GM19397 (cell line): ENCODE measurements at regions not wholly inside any gene's neighbourhood (a gene's known extent, or its start where the extent isn't known, plus 50 kb on each side); places are given as distances from the start of the nearest gene placed in this dataset.
"Not testable (repeated sequence)": the region's sequence is repeated elsewhere in the genome, so short reads cannot be mapped to it uniquely, and the experiment has no call there.

Experiments
- ATAC-seq: cut with Tn5 transposase; IDR thresholded peaks from one replicate; pipeline ENCODE4 v1.9.1; 2021; ENCODE audit warnings: mild to moderate bottlenecking, moderate library complexity; ENCODE audit not compliant: unreplicated experiment

DNA sequence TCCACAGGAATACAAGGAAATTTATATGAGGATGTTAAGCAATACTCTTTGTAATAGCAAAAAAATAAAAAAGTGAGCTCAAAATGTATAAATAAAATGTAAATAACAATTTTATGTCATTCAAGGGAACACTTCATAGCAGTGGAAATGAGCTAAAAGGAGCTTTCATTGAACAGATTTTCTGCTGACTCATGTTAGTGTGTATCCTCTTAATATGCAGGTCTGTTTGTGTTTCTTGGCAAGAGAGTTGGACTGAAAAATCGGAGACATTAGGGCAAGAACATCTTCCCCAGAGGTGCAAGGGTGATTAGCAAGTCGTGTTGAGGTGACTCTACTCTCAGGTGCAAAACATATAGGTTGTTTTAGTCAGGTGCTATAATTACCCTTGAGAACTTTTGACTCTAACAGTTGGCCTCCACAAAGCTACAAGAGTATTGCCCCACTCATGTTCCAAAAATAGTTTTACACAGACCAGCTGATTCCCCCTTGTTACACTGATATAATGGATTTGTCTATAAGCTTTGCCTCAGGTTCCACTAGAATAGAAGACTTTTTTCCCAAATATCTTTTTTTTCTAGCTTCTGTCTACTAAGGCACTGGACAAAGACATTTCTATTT, 702.9 kb downstream of the TENT5A start:
- ATAC-seq, result no peak

DNA sequence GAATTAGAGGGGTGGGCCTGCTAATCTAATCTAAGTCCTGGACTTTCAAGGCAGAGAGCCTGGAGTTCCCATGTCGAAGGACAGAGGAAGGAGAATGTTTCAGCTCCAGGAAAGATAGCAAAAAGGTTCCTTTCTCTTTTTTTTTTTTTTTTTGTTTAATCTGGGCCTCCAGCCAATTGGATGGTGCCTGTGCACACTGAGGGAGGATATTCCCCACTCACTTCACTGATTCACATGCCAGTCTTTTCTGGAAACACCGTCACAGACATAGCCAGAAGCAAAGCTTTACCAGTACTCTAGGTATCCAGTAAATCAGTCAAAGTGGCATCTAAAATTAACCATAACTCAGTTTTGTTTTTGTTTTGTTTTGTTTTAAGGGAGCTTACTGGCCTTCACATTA, 721.1 kb downstream of the TENT5A start:
- no peak for ATAC-seq

DNA sequence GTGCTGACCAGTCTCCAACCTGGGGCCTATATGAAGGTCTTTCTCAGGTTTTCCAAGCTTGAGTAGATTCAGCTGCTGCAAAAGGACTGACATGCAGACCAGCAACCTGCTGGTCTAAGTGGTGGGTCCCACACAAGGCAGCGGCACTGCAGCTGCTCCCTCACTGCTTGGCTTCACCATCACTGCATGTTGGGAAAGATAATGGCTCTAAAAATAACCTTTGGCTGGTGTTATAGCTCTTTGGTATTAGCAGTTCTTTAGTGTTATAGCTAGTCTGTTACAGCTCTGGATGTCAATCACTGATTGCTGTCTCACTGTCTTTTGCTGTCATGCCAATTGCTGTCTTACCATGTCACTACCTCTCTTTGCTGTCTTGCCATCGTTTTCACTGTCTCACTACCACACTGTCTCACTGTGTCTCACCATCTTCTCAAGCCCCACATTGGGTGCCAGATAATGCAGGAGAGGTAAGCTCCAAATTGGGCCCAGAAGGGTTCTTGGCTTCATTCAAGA, 726.4 kb downstream of the TENT5A start:
- ATAC-seq, result no peak

DNA sequence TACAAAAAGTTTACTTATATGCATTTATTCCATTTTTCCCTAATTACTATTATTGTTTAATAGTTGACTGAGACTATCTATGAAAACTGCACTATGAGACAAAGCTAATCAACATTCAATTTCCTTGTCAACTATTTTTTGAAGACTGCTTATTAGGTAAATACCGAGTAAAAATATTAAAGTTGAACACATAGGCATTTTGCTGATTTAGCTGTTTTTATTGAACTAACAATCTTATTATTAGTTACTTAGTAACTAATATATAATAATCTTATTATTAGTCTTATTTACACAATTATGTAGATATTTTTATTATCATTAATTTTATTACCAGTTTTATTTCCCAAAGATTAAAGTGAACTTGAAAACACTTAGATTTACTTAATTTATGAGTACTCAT, 728.8 kb downstream of the TENT5A start:
- ATAC-seq, result no peak

DNA sequence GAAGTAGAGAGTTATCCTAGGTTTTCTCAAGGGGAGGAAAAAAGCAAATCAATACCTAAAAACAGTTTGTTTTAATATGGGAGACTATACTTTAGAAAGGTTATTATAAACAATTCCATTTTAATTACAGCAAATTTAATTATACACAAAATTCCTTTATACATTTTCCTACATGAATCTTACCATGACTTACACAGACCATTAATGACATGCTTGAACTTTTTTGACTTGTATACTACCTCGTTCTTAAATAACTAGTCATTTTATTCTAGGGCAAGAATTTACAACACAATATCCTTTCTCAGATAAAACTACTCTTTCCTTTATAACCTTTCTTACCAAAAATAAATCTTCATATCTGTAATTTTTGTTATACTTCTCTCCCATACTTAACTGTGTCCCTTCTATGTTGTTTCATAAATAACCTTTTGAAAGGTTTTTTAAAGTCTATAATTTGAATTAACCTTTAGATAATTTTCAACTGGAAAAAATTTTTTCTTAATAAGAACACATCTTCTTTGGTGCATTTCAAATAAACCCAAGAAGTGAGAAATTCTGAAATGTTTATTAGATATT, 729.4 kb downstream of the TENT5A start:
- no peak for ATAC-seq

DNA sequence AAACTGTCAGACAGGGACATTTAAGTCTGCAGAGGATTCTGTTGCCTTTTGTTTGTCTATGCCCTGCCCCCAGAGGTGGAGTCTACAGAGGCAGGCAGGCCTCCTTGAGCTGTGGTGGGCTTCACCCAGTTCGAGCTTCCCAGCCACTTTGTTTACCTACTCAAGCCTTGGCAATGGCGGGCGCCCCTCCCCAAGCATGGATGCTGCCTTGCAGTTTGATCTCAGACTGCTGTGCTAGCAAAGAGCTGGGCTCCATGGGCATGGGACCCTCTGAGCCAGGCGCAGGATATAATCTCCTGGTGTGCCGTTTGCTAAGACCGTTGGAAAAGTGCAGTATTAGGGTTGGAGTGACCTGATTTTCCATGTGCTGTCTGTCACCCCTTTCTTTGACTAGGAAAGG, 734.9 kb downstream of the TENT5A start:
- ATAC-seq, result not testable (repeated sequence)

DNA sequence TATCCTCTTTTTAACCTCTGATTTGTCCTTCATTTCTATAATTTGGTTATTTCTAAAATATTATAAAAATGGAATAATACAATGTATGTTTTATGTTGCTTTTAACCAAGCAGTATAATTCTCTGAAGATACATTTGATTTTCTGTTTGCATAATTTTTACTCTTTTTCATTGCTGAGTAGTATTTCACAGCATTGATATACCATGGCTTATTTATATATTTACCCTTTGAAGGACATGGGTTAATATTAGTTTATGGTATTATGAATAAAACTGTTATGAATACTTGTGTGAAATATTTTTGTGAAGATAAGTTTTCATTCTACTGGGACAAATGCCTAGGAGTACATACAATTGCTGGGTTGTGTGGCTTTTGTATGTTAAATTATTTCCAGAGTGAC, 748.6 kb downstream of the TENT5A start:
- no peak for ATAC-seq

DNA sequence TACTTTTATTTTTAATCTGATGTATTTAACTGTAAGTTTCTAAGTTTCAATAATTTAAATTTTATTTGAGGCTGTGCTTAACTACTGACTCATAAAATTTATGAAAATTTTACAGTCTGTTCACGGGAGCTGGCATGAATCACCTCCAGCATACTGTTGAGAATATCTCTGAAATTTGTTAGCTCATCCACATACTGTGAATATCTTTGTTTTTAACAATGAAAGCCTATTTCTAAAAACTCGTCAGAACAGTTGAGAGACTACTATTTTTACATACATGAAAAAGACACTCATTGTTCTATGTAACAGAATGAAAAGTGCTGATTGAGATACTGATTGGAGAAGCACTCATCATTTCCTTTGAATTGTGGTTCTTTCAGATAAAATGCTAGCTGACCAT, 749.3 kb downstream of the TENT5A start:
- no peak for ATAC-seq

DNA sequence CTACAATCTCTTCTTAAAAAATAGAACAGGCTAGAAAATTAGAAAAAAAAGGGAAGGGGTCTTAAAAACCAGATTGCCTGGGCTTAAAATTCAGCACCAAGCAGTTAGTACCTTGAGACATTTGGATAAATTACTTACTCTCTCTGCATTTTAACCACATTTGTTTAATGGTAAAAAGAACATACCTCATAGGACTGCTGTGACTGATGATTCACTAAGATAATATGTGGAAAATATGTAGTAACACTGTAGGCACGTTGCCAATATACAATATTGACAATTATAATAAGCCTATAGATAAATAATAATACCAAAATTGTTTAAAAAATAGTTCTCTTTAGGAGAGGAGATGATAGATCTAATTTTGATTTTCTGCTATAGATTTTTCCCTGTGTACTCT, 750.4 kb downstream of the TENT5A start:
- ATAC-seq, result no peak

DNA sequence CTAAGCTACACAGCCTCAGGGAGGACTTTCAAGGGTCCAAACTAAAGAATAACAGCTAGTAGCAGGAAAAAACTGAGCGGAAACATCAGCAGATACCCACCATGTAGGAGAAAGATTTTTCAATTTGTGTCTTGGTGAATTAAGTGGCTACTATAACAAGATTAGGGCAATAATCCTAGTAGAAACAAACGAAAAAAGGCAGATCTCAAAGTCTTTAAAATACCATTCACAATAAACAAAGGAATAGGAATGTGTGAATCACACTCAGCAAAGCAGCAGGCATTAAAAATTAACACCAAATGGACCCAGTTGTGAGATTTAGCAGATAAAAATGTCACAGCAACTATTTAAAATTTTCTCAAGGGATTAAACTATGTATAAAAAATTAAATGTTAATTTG, 761.2 kb downstream of the TENT5A start:
- no peak for ATAC-seq

DNA sequence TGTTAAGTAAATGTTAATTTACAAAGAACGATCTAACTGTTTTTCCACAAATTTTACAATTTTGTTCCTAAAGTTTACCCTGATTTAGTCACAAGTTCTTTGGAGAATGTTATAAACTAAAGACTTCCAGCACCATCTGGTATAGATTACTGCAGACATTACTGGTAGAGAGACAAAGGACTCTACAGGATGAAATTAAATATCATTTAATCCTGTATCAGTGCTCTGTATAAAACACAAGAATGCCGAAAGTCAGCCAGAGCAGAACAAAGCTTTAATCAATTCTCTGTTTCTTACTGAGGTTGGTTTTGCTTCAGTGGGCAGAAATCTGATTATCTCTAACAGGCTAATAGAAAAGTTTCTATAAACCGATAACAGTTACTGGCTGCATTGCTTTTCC, 763.6 kb downstream of the TENT5A start:
- no peak for ATAC-seq

DNA sequence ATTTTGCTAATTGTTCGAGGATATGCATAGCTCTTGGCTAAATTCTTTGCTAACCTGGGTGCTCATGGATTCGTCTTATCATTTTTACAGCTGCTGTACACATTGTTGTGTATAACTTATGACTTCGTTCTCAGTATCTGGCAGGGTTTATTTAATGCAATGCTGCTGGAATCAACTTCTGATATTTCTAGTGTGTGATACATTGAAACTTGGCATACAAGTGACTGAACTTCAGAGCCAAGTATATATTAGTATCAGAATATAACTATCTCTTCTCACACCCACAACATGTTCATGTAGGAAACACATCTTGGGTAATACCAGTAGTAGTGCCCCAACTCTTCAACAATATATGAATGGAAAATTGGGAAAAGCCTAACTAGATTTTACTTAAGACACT, 764.2 kb downstream of the TENT5A start:
- ATAC-seq, result no peak

DNA sequence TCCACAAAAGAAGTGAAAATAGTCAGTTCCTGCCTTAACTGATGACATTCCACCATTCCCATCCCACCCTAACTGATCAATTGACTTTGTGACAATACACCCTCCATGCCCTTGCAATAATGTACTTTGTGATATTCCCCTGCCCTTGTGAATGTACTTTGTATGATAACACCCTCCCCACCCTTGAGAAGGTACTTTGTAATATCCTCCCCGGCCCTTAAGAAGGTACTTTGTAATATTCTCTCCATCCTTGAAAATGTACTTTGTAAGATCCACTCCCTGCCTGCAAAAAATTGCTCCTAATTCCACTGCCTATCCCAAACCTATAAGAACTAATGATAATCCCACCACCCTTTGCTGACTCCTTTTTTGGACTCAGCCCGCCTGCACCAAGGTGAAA, 771.3 kb downstream of the TENT5A start:
- ATAC-seq, result not testable (repeated sequence)

DNA sequence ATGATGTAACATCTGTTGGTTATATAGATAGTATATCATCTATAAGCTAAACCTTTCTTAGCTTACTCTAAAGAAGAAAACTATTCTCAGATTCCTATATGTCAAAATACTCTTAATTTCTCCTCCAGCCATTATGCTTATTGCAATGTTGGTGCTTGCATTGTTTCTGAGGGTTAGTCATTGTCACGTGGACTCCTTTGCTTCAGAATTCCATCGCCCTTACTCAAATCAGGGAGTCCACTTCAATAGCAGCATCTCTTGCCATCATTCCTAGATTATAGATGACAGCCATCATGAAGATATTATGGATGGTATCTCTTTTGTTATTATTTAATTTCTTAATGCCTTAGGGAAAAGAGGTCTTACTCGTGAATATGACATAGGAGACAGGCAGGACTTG, 776.1 kb downstream of the TENT5A start:
- ATAC-seq, result no peak

DNA sequence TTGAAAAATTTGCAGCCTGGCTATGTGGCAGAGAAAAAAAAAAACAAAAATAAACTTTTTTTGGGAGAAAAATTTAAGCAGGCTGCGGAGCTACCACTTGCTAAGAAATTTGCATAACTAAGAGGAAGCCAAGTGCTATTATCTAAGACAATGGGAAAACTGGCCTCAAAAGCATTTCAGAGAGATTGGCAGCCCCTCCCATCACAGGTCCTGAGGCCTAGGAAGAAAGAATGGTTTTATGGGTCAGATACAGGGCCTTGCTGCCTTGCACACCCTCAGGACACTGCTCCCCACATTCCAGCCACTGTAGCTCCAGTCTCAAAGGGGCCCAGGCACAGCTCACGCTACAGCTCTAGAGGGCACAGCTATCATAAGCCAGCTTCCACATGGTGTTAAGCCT, 777.9 kb downstream of the TENT5A start:
- ATAC-seq, result no peak

DNA sequence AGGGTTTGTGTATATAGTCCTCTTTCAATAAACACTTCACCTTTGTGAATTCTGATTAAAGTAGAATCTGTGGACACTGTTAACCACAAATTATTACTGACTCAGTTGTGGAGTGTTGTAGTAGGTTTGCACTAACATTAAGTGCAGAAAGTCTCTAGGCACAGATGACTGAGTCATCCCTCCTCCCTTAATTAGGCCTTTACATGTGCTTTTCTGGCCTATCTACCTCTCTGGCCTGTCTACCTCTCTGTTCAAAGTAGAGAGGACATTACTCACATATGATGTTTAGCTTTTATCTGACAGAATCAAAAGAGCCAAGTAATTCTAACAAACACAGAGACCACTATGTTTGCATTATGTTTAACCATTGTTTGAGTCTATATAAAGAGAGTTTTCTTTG, 783.0 kb downstream of the TENT5A start:
- no peak for ATAC-seq

DNA sequence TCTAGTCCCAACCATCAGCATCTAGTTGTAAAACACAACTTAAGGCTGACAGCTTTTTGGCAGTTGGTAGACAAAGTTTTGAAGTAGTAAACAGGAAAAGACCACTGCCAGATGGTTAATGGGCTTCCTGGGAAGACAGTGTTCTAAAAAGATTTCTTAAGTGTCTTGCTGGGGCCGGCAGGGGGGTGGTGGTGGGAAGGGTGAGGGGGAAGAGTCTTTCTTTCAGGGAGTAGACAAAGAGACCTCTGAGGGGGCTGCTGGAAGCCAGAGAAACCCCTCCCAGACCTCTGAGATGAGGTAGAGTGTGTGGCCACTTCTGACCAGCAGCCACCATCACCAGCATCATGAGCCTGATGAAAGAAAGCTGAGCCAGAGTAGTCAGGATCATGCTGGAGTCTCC, 784.9 kb downstream of the TENT5A start:
- ATAC-seq, result no peak

DNA sequence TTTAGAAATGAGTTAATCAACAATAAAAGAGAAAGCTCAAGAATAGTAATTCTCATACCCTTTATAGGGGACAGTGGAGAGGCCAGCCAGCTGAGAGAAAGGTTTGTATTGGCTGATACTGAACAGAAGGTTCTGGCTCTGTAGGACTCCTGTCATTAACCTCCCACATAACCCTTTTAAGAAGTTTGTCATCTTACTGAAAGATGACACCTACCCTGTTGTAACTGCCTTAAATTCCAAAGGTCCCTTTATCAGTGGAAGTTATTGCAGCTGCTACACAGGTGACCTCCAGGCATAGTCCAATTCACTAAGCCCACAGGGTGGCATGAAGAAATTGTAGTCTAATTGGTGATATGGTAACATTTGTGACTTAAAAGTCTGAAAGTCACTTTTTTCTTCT, 790.1 kb downstream of the TENT5A start:
- ATAC-seq, result no peak

DNA sequence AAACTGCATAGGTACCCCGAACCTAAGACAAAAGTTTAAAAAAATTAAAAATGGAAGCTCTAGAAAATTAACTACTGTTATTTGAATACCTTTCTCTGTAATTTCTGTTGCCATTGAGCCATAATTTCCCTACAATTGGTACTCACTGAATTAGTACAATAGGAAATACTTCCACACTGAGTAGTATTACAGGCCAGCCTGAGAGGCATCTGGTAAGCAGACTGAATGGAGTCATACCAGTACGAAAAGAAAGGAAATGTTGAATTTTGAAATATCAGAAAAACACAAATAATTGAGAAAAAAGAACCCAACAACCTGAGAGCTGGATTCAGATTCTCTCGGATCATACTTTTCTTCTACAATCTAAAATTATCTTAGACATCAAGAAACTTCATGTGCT, 791.3 kb downstream of the TENT5A start:
- ATAC-seq, result no peak

DNA sequence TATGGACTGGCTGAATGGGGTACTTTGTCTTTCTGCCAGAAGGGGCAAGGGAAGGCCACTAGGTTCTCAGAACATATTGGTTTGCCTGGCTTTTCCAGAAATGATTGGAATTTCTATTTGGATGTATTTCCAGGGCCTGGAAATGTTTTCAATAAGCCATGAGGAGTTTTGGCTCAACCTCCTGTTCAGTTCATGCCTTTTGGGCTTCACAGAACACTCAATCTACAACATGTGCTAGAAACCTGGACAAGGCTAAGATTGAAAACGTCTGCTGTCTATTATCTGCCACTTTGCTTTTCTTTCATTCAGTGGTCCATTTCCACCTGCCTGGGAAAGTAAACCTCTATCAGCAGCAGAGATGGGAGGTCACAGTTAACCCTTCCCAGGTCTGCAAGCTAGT, 793.4 kb downstream of the TENT5A start:
- no peak for ATAC-seq

DNA sequence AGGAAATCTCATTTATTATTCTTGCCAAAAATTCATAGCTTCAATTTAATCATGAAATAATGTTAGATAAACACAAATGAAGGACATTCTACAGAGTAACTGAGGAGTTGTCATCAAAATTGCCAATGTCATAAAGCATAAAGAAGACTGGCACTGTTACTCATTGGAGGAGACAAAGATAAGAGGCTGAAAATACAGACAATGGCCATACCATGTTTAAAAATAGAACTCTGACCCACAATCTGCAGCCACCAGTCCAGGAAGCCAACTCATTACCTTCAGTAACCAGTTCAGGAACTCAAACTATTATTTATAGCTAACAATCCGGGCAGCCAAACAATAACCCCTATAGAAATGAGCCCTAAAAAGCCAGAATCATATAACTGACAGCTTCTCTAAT, 795.6 kb downstream of the TENT5A start:
- no peak for ATAC-seq

DNA sequence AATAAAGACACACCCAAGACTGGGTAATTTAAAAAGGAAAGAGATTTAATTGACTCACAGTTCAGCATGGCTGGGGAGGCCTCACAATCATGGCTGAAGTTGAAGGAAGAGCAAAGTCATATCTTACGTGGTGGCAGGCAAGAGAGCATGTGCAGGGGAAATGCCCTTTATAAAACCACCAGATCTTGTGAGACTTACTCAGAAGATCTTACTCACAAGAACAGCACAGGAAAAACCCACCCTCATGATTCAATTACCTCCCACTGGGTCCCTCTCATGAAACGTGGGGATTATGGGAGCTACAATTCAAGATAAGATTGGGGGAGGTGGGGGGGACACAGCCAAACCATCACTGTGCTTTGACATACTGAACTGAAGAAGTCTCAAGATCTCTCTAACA, 800.0 kb downstream of the TENT5A start:
- not testable (repeated sequence) for ATAC-seq

DNA sequence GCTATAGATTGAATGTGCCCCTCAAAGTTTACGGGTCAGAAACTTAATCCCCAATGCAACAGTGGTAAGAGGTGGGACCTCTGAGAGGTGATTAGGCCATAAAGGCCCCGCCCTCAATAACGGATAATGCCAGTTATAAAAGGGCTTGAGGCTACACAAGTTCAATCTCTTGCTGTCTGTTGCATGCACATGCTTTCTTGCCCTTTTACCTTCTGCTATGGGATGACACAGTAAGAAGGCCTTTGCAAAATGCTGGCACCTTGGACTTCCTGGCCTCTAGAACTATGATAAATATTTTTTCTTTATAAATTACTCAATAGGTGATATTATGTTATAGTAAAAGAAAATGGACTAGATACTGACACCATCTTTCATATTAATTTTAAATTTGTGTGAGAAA, 806.1 kb downstream of the TENT5A start:
- no peak for ATAC-seq
